ENCODE measurements at regions not wholly inside any gene's neighbourhood (a gene's known extent, or its start where the extent isn't known, plus 50 kb on each side); places are given as distances from the start of the nearest gene placed in this dataset.
"Not testable (repeated sequence)": the region's sequence is repeated elsewhere in the genome, so short reads cannot be mapped to it uniquely, and the experiment has no call there.

- H3K4me3 ChIP-seq (replicated peaks; ENCODE audit: low read depth, low read length): no peak overlapping the region
- DNase-seq (ENCODE audit: extremely low read depth, low read depth): no peak
- no peak for TF ChIP-seq CTCF (IDR thresholded peaks at IDR 0.05; ENCODE audit: low read depth, low read length, missing control alignments)
Measured at GRCh38 chr1:55517036-55517435, 301.9 kb upstream of the USP24 start.

- H3K4me3 ChIP-seq (replicated peaks; ENCODE audit: low read depth, low read length); DNase-seq (ENCODE audit: extremely low read depth, low read depth): not testable (repeated sequence)
Measured at GRCh38 chr1:55514571-55514970, 299.4 kb upstream of the USP24 start.

DNA sequence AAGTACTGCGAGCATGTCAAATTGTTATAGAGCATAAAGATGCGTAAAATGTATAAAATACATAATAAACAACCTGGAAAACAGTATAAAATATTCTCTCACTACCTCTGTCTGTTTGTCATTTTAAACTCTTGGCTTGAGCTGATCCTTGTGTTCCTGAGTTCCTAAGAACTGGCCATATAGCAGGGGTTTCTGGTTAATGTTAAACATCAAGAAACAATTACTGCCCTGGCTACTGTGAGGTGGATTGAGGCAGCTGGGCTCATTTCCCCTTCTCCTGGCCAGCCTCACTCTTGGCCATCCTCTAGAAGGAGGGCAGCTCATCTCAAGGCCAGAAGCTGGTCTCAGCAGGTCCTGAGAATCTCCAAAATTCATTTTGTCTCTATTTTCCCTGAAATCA lies 297.3 kb upstream of the USP24 start:
- H3K4me3 ChIP-seq (replicated peaks; ENCODE audit: low read depth, low read length): no peak overlapping the region
- TF ChIP-seq CTCF (IDR thresholded peaks at IDR 0.05; ENCODE audit: low read depth, low read length, missing control alignments): no peak
- DNase-seq (ENCODE audit: extremely low read depth, low read depth): no peak

GRCh38 chr1:55507578-55507931 lies 292.4 kb upstream of the USP24 start:
- DNase-seq (ENCODE audit: extremely low read depth, low read depth): no peak
- TF ChIP-seq CTCF (IDR thresholded peaks at IDR 0.05; ENCODE audit: low read depth, low read length, missing control alignments): no peak
- no peak overlapping the region for H3K4me3 ChIP-seq (replicated peaks; ENCODE audit: low read depth, low read length)

- H3K4me3 ChIP-seq (replicated peaks; ENCODE audit: low read depth, low read length): no peak overlapping the region
- TF ChIP-seq CTCF (IDR thresholded peaks at IDR 0.05; ENCODE audit: low read depth, low read length, missing control alignments): no peak
- DNase-seq (ENCODE audit: extremely low read depth, low read depth): no peak
Measured at GRCh38 chr1:55506740-55507577, 291.8 kb upstream of the USP24 start.

- H3K4me3 ChIP-seq (replicated peaks; ENCODE audit: low read depth, low read length): no peak overlapping the region
- TF ChIP-seq CTCF (IDR thresholded peaks at IDR 0.05; ENCODE audit: low read depth, low read length, missing control alignments): no peak
- DNase-seq (ENCODE audit: extremely low read depth, low read depth): no peak
Measured at GRCh38 chr1:55505326-55505725, 290.2 kb upstream of the USP24 start.

GRCh38 chr1:55504306-55504731 lies 289.2 kb upstream of the USP24 start:
- H3K4me3 ChIP-seq (replicated peaks; ENCODE audit: low read depth, low read length): no peak overlapping the region
- no peak for DNase-seq (ENCODE audit: extremely low read depth, low read depth)
- no peak for TF ChIP-seq CTCF (IDR thresholded peaks at IDR 0.05; ENCODE audit: low read depth, low read length, missing control alignments)

Measured in HFF-Myc (cell line).